ENCODE measurements at regions not wholly inside any gene's neighbourhood (a gene's known extent, or its start where the extent isn't known, plus 50 kb on each side); places are given as distances from the start of the nearest gene placed in this dataset.

- TF ChIP-seq, protein P1, sequence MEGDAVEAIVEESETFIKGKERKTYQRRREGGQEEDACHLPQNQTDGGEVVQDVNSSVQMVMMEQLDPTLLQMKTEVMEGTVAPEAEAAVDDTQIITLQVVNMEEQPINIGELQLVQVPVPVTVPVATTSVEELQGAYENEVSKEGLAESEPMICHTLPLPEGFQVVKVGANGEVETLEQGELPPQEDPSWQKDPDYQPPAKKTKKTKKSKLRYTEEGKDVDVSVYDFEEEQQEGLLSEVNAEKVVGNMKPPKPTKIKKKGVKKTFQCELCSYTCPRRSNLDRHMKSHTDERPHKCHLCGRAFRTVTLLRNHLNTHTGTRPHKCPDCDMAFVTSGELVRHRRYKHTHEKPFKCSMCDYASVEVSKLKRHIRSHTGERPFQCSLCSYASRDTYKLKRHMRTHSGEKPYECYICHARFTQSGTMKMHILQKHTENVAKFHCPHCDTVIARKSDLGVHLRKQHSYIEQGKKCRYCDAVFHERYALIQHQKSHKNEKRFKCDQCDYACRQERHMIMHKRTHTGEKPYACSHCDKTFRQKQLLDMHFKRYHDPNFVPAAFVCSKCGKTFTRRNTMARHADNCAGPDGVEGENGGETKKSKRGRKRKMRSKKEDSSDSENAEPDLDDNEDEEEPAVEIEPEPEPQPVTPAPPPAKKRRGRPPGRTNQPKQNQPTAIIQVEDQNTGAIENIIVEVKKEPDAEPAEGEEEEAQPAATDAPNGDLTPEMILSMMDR (IDR thresholded peaks at IDR 0.05) = no peak
- TF ChIP-seq POLR2AphosphoS5 (IDR thresholded peaks at IDR 0.05) = no peak
These were observed 59.7 kb downstream of the GPX5 start for GRCh38 chr6:28585335-28585734.

All from stomach (tissue), 4 donors.